ENCODE measurements at regions not wholly inside any gene's neighbourhood (a gene's known extent, or its start where the extent isn't known, plus 50 kb on each side); places are given as distances from the start of the nearest gene placed in this dataset.

GRCh38 chr11:106344394-106344793 lies 266.9 kb downstream of the AASDHPPT start:
- no peak for DNase-seq

- DNase-seq, result no peak
These were observed 267.5 kb downstream of the AASDHPPT start for GRCh38 chr11:106344966-106345365.

- DNase-seq, result no peak
These were observed 275.6 kb downstream of the AASDHPPT start for GRCh38 chr11:106353031-106353430.

GRCh38 chr11:106369224-106369623 lies 291.8 kb downstream of the AASDHPPT start:
- DNase-seq, result no peak

GRCh38 chr11:106378513-106379179 lies 301.2 kb downstream of the AASDHPPT start:
- no peak for DNase-seq

GRCh38 chr11:106379265-106379664 lies 301.8 kb downstream of the AASDHPPT start:
- DNase-seq, result no peak

- DNase-seq, result no peak
These were observed 302.2 kb downstream of the AASDHPPT start for GRCh38 chr11:106379712-106380111.

GRCh38 chr11:106381895-106382294 lies 304.4 kb downstream of the AASDHPPT start:
- no peak for DNase-seq

GRCh38 chr11:106384429-106384828 lies 307.0 kb downstream of the AASDHPPT start:
- no peak for DNase-seq

GRCh38 chr11:106386519-106386918 lies 309.1 kb downstream of the AASDHPPT start:
- no peak for DNase-seq

GRCh38 chr11:106389101-106389500 lies 311.6 kb downstream of the AASDHPPT start:
- no peak for DNase-seq

GRCh38 chr11:106390078-106390477 lies 312.6 kb downstream of the AASDHPPT start:
- DNase-seq, result no peak

GRCh38 chr11:106391771-106392420 lies 314.4 kb downstream of the AASDHPPT start:
- no peak for DNase-seq

GRCh38 chr11:106395716-106396349 lies 318.4 kb downstream of the AASDHPPT start:
- DNase-seq, result no peak

GRCh38 chr11:106397787-106398501 lies 320.5 kb downstream of the AASDHPPT start:
- no peak for DNase-seq

GRCh38 chr11:106398502-106399075 lies 321.1 kb downstream of the AASDHPPT start:
- no peak for DNase-seq

GRCh38 chr11:106399076-106399511 lies 321.6 kb downstream of the AASDHPPT start:
- DNase-seq, result no peak

- no peak for DNase-seq
These were observed 322.2 kb downstream of the AASDHPPT start for GRCh38 chr11:106399624-106400023.

- no peak for DNase-seq
These were observed 323.6 kb downstream of the AASDHPPT start for GRCh38 chr11:106400949-106401570.

- no peak for DNase-seq
These were observed 326.3 kb downstream of the AASDHPPT start for GRCh38 chr11:106403751-106404150.

- no peak for DNase-seq
These were observed 331.8 kb downstream of the AASDHPPT start for GRCh38 chr11:106409222-106409621.

GRCh38 chr11:106409671-106410070 lies 332.2 kb downstream of the AASDHPPT start:
- DNase-seq, result no peak

- DNase-seq, result no peak
These were observed 333.4 kb downstream of the AASDHPPT start for GRCh38 chr11:106410902-106411301.
